HCT116 (cell line): ENCODE measurements at regions not wholly inside any gene's neighbourhood (a gene's known extent, or its start where the extent isn't known, plus 50 kb on each side); places are given as distances from the start of the nearest gene placed in this dataset.
"Not testable (repeated sequence)": the region's sequence is repeated elsewhere in the genome, so short reads cannot be mapped to it uniquely, and the experiment has no call there.

ENCODE experiments used
- EZH2 ChIP-seq: fragments of 200-600 bp; sonication (generic); IDR thresholded peaks from 2 replicates; pipeline ENCODE4 v1.6.1; 2017; ENCODE audit warnings: antibody characterized with exemption, mixed run types
- FOSL1 ChIP-seq: IDR thresholded peaks from 2 replicates; pipeline ENCODE4 v1.6.1; 2012; ENCODE audit warnings: low read depth
- POLR2A ChIP-seq: IDR thresholded peaks from 2 replicates; pipeline ENCODE4 v1.7.0; 2011; ENCODE audit warnings: borderline replicate concordance; ENCODE audit not compliant: insufficient read depth, insufficient read length; ENCODE audit errors: extremely low read depth
- TF ChIP-seq, protein P1 (sequence below): IDR thresholded peaks from 2 replicates; pipeline ENCODE4 v1.6.1; 2012
- TF ChIP-seq, protein P2 (sequence below): IDR thresholded peaks from 2 replicates; pipeline ENCODE4 v1.6.1; 2011; ENCODE audit warnings: mild to moderate bottlenecking, low read length, moderate library complexity; ENCODE audit not compliant: insufficient replicate concordance; ENCODE audit errors: extremely low read depth

DNA sequence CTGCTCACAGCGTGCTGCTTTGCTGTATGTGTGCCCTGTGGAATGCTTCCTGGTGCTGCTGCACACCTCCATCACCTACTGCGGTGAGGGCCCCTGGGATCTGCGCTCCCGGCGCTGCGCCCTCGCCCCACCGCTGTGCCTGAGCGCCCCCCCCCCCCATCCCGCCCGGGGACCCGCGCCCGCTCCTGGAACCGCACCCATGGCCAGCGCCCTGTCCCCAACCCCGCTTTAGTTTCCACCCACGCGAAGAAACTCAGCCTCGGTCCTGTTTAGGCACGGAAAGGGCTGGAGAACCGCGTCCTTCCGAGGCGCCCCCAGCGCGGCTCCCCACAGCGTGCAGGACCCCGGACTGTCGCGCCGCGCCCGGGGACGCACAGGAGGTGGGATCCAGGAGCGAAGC is 265.5 kb downstream of the POTEB3 start:
- not testable (repeated sequence) for TF ChIP-seq FOSL1, POLR2A, EZH2
- TF ChIP-seq, protein P1, sequence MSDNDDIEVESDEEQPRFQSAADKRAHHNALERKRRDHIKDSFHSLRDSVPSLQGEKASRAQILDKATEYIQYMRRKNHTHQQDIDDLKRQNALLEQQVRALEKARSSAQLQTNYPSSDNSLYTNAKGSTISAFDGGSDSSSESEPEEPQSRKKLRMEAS: not testable (repeated sequence)
- TF ChIP-seq, protein P2, sequence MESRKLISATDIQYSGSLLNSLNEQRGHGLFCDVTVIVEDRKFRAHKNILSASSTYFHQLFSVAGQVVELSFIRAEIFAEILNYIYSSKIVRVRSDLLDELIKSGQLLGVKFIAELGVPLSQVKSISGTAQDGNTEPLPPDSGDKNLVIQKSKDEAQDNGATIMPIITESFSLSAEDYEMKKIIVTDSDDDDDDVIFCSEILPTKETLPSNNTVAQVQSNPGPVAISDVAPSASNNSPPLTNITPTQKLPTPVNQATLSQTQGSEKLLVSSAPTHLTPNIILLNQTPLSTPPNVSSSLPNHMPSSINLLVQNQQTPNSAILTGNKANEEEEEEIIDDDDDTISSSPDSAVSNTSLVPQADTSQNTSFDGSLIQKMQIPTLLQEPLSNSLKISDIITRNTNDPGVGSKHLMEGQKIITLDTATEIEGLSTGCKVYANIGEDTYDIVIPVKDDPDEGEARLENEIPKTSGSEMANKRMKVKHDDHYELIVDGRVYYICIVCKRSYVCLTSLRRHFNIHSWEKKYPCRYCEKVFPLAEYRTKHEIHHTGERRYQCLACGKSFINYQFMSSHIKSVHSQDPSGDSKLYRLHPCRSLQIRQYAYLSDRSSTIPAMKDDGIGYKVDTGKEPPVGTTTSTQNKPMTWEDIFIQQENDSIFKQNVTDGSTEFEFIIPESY: not testable (repeated sequence)
